GM21423 (cell line): ENCODE measurements at regions not wholly inside any gene's neighbourhood (a gene's known extent, or its start where the extent isn't known, plus 50 kb on each side); places are given as distances from the start of the nearest gene placed in this dataset.

ENCODE experiments used
- ATAC-seq: cut with Tn5 transposase; IDR thresholded peaks from one replicate; pipeline ENCODE4 v1.9.1; 2021; ENCODE audit warnings: mild to moderate bottlenecking, moderate library complexity; ENCODE audit not compliant: unreplicated experiment

GRCh38 chr10:8731121-8732095, 676.9 kb downstream of the GATA3 start:
- ATAC-seq: no peak

DNA sequence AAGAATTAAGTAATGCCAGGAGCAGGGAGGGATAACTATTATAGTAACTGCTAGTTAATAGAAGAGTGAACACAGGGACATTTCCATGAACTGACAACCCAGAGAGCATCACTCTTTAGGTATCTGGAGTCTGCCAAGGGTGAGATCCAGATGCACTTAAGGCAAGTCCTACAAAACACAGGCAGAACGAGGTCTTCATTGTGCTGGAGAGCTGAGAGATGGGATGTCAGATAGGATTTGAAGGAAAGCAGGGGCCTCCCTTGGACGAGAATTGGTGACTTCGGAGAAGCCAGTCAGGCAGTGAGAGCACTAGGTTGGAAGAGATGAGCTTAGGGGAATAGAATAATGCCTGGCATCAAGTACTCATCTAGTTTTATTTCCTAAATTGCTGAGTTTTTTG, 684.5 kb downstream of the GATA3 start:
- ATAC-seq: no peak

- ATAC-seq: no peak
Measured at GRCh38 chr10:8752146-8752843, 697.8 kb downstream of the GATA3 start.

DNA sequence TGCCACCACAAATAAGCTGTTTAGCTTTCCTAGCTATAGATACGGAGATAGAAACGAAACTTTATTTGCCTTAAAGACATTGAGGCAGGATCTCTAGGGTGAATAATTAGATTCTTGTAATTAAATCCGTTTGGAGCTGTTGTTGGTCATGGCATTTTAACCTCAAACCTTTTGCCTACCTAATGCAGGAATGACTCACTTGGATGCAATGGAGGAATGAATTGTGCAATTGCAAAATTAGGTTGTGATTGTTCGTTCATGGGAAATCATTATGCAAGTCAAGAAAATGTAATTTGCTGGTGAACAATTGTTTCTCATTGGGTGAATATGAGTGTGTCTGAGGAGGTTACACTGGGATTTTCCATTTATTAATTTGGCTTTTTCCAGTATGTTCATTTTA, 703.5 kb downstream of the GATA3 start:
- ATAC-seq: no peak

- no peak for ATAC-seq
Measured at GRCh38 chr10:8766899-8767298, 712.4 kb downstream of the GATA3 start.

DNA sequence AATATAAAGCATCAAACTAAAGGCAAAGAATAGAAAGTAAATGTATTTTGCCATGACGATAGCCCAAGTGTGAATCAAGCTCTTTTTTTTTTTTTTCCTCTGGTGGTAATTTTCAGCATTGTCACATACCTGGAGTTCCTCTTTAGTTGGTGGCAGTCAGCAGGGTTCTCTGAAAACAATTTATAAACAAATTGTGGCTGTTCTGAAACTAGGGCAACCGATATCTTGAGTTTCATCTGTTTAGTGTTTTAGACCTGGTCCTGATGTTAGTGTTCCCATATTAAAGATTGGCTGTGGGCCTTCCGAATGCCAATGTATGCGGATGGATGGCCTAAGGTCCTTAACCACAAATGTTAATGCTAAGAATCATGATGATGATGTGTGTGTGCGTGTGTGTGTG, 713.1 kb downstream of the GATA3 start:
- no peak for ATAC-seq

- ATAC-seq: no peak
Measured at GRCh38 chr10:8768341-8768740, 713.9 kb downstream of the GATA3 start.

- no peak for ATAC-seq
Measured at GRCh38 chr10:8768852-8769251, 714.4 kb downstream of the GATA3 start.

DNA sequence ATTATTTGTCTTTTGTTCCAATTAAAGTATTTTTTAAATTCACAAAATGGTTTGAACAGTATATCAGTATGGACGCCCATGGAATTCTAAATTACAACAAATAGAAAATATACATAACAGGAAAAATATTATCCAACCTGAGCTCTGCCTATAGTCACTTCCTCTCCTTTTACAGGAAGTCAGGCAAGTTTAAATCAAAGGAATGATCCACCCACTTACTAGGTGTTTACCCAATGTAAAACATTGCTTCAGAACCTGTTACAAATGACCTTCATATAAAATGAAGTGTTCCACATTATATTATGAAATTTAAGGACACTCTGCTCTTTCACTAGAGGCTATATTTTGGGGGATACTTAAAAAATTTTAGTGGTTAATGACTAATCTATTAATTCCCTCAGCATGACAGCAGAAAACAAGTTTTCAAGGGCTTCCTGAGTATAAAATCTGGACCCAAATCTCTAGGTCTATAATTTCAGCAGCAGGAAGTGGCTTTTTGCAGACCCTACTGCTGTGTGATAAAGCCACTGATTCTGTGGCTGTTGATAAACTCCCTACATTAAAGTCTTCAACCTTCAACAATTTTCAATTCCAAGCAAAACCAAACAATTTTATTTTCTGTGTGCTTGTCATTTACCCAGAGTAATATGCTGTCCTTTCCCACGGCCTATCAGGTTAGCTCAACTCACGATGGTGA, 722.6 kb downstream of the GATA3 start:
- ATAC-seq: no peak

DNA sequence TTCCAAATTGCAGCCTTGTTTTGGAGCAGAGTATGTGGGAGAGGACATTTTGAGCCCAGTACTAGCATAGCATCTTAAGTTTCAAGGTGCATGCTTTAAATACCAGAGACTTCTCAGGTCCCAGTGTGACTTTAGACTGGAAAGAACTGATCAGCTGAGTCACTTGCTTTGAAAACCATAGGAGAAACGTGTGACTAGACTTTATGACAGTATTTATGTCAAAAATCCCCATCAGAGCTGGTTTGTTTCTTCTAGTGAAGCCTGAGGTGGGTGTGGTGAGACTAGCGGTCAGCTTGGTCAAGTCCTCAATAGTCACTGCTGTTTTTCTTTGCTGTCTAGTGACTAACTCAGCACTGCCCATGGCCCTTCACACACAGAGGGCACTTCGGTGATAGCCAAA, 724.2 kb downstream of the GATA3 start:
- no peak for ATAC-seq

- no peak for ATAC-seq
Measured at GRCh38 chr10:8787649-8788048, 733.2 kb downstream of the GATA3 start.

GRCh38 chr10:8790390-8790789, 735.9 kb downstream of the GATA3 start:
- no peak for ATAC-seq

DNA sequence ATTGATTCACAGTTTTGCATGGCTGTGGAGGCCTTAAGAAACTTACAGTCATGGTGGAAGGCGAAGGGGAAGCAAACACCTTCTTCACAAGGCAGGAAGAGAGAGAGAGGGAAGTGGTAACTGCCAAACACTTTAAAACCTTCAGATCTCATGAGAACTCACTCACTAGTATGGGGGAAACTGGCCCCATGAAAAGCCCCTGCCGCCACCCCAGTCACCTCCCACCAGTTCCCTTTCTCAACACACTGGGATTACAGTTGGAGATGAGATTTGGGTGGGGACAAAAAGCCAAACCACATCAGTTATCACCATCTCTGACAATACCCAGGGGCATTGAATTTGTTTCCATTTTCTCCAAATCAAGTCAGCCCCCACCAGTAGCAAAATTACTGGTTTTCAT, 740.4 kb downstream of the GATA3 start:
- ATAC-seq: no peak

- ATAC-seq: no peak
Measured at GRCh38 chr10:8800426-8800825, 745.9 kb downstream of the GATA3 start.

DNA sequence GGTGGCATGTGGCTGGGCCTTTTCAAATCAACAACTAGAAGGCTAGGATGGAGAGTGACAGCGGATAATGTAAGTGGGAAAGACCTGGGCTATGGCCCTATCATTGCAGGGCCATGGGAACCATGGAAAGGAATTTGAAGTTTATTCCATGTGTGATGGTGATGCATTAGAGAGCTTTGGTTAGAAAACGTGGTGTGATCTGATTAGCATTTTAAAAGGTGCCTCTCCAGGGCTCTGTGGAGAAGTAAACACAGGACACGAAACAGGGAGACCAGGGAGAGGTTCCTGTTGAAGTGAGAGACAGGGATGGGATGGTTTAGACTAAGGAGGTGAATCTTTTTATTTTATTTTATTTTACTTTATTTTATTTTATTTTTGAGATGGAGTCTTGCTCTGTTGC, 749.5 kb downstream of the GATA3 start:
- ATAC-seq: no peak

DNA sequence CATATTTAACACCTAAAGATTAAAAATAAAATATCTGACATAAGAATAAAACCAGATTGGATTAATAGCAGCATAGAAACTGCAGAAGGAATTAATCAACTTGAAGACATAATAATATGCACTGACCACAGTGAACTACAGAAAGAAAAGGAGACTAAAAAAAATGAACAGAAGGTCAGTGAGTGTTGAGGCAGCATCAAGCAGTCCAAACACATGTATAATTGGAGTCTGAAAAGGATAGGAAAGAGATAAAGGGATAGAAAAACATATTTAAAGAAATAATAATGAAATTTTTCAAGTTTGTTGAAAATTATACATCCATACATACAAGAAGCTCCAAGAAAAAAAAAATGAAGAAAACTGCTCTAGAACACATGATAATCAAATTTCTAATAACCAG, 756.2 kb downstream of the GATA3 start:
- no peak for ATAC-seq

GRCh38 chr10:8811201-8811600, 756.7 kb downstream of the GATA3 start:
- no peak for ATAC-seq

DNA sequence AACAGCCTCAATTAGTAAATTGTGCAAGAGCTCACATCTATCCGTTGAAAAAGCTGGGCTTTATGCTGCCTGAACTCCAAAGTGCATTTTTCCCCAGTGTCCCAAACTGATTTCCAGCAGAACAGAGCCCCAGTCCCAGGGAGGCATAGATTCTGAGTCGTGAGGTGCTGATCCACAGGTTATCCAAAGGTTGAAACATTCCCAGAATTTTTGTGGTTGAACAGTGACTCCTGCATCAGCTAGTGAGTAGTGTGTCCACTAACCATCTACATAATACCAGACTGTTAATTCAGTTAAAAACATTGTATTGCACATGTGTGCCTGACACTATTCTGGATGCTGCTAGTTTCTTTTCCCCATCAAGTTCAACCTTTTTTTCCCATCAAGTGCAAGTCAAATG, 761.5 kb downstream of the GATA3 start:
- ATAC-seq: no peak

GRCh38 chr10:8817299-8817698, 762.8 kb downstream of the GATA3 start:
- no peak for ATAC-seq

DNA sequence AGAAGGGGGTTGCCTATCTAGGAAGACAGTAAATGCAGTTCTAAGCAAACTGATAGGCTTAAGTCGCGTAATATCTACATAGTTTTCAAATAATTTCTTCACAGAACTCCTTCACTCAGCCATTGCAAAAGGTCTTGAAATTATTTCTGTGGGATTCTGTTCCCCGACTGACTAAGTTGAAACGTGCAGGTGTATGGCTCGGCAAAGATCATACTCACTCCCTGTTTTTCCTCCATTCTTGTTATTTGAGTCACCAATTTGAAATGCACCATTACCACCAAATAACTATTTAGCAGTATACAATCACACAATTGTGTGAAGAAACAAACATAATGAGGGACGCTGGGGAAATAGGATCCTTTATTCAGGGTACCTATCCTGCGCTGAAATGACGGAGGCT, 771.1 kb downstream of the GATA3 start:
- ATAC-seq: no peak

- ATAC-seq: no peak
Measured at GRCh38 chr10:8829592-8829991, 775.1 kb downstream of the GATA3 start.

DNA sequence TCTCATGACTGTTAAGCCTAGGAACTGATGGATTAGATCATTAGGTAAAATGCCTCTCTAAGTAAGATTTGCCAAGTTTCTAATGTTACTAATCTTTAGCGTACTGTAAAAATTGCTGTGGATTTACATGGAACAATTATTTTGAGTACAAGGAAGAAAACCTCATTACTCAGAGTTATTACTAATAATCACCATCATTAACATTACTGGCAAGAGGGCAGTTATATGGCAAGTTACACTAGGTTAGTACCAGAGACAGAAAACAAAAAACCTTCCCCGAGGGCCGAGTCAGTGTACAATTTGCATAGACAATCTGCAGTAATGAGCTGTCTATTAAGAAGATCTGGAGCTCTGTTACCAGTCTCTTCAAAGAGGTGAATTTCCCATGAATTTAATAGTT, 775.6 kb downstream of the GATA3 start:
- no peak for ATAC-seq
